ACHN (cell line): ENCODE measurements at regions not wholly inside any gene's neighbourhood (a gene's known extent, or its start where the extent isn't known, plus 50 kb on each side); places are given as distances from the start of the nearest gene placed in this dataset.

Experiments
- DNase-seq: peaks from one replicate; pipeline ENCODE4 v3.0.0-alpha.2; 2015
- in situ Hi-C: cut with HindIII; loops from 2 replicates; pipeline ENCODE4 v1.10.0; 2017; ENCODE audit warnings: low sequenced_read_pairs, low pct_ligation_motif_present, low pct_unique_long_range_greater_than_20kb

- in situ Hi-C loops = no loop called here
- no peak for DNase-seq
Observed at GRCh38 chr6:113104541-113104940, 752.6 kb upstream of the MARCKS start.

GRCh38 chr6:113104951-113105350 lies 752.2 kb upstream of the MARCKS start:
- in situ Hi-C loops = no loop called here
- DNase-seq = no peak

- in situ Hi-C loops = no loop called here
- DNase-seq = no peak
Observed at GRCh38 chr6:113110211-113110610, 746.9 kb upstream of the MARCKS start.

- in situ Hi-C loops = no loop called here
Observed at GRCh38 chr6:113111550-113111949, 745.6 kb upstream of the MARCKS start.

GRCh38 chr6:113112086-113112485 lies 745.1 kb upstream of the MARCKS start:
- no peak for DNase-seq
- in situ Hi-C loops = no loop called here

More at GRCh38 chr6:113111550-113111949, 745.6 kb upstream of the MARCKS start:
- no peak for DNase-seq

GRCh38 chr6:113115196-113115595 lies 741.9 kb upstream of the MARCKS start:
- no peak for DNase-seq

GRCh38 chr6:113120224-113120581 lies 736.9 kb upstream of the MARCKS start:
- in situ Hi-C loops = no loop called here
- peak; percentile 18 for DNase-seq

More at GRCh38 chr6:113115196-113115595, 741.9 kb upstream of the MARCKS start:
- in situ Hi-C loops = no loop called here

- in situ Hi-C loops = no loop called here
- DNase-seq = peak; percentile 62
Observed at GRCh38 chr6:113120582-113121285, 736.4 kb upstream of the MARCKS start.

GRCh38 chr6:113121571-113121970 lies 735.6 kb upstream of the MARCKS start:
- in situ Hi-C loops = no loop called here
- DNase-seq = no peak

GRCh38 chr6:113122060-113122459 lies 735.1 kb upstream of the MARCKS start:
- in situ Hi-C loops = no loop called here
- peak; percentile 96 for DNase-seq

- in situ Hi-C loops = no loop called here
- no peak for DNase-seq
Observed at GRCh38 chr6:113125626-113126025, 731.5 kb upstream of the MARCKS start.

- in situ Hi-C loops = no loop called here
- no peak for DNase-seq
Observed at GRCh38 chr6:113127786-113128419, 729.2 kb upstream of the MARCKS start.

GRCh38 chr6:113128661-113129060 lies 728.5 kb upstream of the MARCKS start:
- in situ Hi-C loops = no loop called here
- DNase-seq = no peak

GRCh38 chr6:113129991-113130390 lies 727.2 kb upstream of the MARCKS start:
- in situ Hi-C loops = no loop called here
- no peak for DNase-seq

GRCh38 chr6:113137426-113137825 lies 719.7 kb upstream of the MARCKS start:
- DNase-seq = no peak
- in situ Hi-C loops = no loop called here

GRCh38 chr6:113140721-113141120 lies 716.4 kb upstream of the MARCKS start:
- in situ Hi-C loops = no loop called here
- DNase-seq = no peak

- no peak for DNase-seq
- in situ Hi-C loops = no loop called here
Observed at GRCh38 chr6:113141901-113142300, 715.2 kb upstream of the MARCKS start.

- no peak for DNase-seq
- in situ Hi-C loops = no loop called here
Observed at GRCh38 chr6:113142671-113143174, 714.4 kb upstream of the MARCKS start.

- in situ Hi-C loops = no loop called here
- no peak for DNase-seq
Observed at GRCh38 chr6:113143206-113143605, 713.9 kb upstream of the MARCKS start.

GRCh38 chr6:113144117-113144516 lies 713.0 kb upstream of the MARCKS start:
- in situ Hi-C loops = no loop called here
- no peak for DNase-seq
